GOT3 (cell line): ENCODE measurements at regions not wholly inside any gene's neighbourhood (a gene's known extent, or its start where the extent isn't known, plus 50 kb on each side); places are given as distances from the start of the nearest gene placed in this dataset.
"Not testable (repeated sequence)": the region's sequence is repeated elsewhere in the genome, so short reads cannot be mapped to it uniquely, and the experiment has no call there.

Experiments used
- DNase-seq: peaks from one replicate; lab custom pipeline; 2025; ENCODE audit warnings: mixed read lengths; lab: John Stamatoyannopoulos, UW

DNA sequence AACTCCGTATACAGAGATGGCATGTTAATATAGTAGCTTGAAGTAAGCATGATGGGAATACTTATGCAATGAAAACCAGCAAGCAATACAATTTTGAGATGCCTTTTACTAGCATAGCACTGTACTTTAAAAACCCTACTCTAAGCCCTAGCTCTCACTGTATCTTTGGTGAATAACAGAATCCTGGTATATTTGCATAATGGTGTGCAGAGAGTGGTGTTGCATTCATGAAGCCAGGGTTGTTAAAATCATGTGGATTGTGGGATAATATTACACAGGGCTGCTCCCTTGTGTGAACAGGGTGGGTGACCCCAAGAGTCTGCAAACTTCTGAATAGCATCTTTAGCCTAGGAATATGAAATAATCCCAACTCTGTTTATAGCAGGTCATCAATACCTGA lies 105.2 kb upstream of the BMP2 start:
- no peak for DNase-seq

DNA sequence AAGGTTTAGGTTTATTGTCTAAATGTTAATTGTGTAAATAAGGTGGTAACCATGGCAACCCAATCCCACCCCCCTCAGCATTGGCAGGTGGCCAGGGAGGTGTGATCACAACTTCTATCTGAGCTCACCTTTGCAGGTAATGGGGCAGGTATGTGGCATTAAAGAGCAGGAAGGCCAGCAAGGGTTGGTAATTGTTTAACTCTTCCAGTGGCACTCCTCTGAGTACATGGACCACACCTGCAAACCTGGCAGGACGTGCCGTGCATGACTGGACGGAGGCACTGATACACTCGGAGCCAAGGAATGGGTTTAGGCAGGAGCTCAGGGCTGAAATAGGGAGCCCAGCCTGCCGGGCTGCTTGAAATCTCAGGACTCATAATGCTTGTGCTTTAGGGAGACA lies 107.0 kb upstream of the BMP2 start:
- no peak for DNase-seq

DNA sequence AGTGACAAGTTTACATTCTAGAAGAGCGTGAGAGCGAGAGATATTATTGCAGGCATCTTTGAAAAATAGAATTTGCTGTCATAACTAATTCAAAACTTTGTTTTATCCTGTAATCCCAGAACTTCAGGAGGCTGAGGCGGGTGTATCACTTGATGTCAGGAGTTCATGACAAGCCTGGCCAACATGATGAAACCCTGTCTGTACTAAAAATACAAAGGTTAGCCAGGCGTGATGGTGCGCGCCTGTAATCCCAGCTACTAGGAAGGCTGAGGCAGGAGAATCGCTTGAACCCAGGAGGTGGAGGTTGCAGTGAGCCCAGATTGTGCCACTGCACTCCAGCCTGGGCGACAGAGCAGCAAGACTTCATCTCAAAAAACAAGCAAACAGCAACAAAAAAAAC lies 108.6 kb upstream of the BMP2 start:
- DNase-seq, result not testable (repeated sequence)

DNA sequence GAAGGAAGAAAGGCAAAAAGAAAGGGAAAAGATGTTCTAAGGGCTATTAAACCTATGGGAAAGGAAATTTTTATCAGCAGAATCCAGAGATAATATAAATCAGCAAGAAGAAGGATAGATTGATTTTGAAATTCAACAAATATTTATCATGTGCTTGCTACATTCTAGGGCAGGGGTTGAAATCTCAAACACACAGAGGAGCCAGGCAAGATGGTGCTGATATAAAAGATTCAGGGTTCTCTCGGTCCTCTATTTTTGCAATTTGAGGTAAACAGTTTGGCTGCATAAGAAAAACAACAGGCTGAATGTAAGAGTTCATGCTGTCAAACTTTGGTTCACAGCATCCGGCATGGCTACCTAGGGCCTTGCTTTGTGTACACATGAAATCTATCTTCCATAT lies 109.6 kb upstream of the BMP2 start:
- no peak for DNase-seq

DNA sequence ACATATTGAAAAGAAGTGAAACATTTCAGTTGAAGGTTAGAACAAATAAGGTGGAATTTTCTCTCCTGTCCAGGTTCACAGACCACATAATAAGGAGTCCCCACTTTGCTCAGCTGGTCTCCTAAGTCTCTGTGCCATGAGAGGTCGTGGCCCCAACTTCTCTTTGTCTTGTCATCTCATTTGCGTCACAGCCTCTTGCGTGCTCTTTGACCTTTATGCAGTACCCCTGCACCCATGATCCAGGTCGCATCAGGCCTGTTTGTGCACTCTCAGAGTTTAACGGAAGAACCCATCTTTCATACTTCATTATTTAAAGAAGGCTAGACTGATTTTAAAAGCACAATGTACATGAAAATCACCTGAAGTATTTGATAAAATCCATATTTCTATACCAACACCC lies 110.4 kb upstream of the BMP2 start:
- DNase-seq, result no peak

DNA sequence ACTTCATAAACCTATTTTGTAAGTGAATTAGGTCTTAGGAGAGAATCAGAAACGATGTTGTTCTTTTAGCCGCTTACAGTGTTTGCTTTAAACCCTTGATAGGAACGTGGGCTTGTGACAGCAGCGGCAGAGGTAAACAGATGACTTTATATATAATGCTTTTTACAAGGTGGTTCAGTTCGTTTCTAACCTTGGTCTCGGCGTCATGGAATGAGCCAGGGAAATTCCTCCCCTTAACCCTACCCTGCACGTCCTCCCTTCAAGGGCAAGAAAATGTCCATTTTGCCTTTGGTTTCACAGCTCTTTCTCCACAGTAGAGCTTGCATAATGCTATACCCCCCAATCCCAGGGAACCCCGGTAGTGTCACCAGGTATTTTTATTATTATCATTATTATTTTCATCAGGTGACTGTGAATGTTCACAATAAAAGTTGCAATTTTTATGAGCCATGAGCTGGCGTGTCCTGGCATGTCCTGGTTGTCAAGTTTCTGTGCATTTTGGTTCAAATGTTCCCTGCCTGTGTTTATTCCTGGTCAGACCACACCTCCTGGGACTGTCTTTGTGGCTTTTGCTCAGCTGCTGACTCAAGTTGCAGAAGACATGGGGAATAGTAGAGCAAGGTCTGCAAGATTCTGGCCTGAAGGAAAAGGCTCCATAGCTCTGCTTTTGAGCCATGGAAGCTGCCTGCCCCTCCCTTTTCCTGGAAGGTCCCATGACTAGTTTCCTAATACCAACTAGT lies 112.8 kb upstream of the BMP2 start:
- DNase-seq, result no peak

DNA sequence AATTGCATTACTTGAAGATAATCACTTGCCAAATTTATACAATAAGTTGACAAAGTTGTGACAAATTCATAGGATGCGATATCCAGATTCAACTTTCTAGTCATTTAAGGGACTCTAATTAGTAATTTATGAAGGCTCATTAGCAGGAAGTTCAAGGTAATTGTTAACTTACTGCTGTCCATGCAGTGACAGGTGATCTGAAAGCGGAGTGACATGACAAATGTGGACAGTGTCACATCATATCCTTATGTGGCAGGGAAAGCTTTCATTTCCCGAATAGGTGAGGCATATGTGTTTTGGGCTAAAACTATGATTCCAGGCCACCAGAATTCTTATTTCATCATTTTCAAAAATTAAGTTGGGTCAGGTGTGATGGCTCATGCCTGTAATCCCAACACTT lies 115.9 kb upstream of the BMP2 start:
- DNase-seq, result no peak

DNA sequence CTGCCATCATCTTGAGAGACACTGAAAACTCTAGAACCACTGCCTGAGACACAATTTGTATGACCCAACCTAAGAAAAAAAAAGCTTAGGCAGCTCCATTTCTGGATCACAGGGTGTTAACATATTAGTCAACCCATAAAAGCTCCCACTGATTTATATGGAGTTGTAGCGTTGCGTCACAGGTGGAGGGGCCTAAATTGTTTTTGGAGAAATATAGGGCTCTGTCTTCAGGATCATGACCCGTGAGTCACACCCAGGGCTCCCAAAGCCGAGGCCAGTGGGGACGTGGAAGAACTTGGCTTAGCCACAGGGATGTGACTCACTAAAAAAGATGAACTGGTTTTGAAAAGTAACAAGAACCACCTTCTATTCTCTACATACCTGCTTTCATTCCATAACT lies 116.5 kb upstream of the BMP2 start:
- DNase-seq, result peak; percentile 70

DNA sequence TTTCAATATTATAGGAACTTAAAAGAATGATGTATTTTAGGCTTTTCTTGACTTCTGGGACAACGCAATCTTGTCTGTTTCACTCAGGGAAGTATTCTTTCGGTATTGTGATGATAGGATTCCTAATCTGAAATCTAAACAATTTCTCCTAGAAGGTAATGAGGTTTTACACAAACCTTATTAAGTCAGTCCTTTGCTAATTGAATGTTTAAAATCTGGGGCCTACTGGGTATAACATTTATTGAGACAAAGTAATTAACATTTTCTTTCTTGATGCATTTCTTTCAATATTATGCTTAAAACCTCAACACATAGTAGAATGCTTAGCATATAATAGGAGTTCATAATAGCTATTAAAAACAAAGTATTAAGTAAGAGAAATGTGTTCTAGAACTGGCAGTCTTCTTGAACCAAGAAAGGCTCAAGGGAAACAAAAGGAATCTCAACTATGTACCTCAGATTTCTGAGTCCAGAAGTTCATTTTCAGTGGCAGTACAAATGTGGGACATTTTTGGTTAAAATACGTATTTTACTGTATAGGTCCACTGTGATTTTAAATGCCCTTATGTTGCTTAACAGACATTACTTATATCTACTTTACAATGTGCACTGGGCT lies 121.4 kb upstream of the BMP2 start:
- DNase-seq, result no peak

DNA sequence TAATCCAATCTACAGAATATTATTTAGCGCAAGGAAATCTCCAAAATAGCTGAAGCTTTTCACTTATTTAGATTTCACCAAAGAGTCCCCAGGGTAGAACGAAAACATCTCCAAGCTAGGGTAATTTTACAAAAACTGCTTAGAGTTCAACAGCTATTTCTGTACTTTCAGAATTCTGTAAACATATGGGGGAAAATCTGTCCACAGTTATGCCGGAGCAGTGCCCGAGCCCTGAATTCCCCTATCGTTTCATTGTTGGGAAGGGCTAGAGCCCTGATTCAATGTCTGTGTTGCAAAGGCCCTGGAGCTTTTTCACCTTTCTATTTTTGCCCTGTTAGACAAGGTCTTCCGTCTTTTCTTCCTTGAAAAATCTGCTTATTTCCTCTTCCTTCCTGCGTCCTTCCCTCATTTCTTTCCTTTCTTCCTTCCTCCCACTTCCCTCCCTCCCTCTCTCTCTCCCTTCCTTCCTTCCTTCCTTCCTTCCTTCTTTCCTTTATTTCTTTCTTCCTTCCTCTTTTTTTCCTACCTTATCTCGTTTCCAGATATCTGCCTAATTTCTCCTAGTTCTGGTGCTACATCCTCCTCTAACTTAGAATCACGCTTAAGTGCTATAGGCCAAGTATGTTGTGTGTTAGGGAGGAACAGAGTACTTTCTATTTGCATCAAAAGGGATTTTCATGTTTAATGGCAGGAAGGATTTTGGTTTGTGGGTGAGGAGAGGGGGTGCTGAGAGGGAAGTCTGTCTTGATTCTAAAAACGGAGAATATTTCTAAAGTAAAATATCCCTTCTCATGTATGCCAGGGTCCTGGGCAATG lies 122.5 kb upstream of the BMP2 start:
- DNase-seq, result no peak

DNA sequence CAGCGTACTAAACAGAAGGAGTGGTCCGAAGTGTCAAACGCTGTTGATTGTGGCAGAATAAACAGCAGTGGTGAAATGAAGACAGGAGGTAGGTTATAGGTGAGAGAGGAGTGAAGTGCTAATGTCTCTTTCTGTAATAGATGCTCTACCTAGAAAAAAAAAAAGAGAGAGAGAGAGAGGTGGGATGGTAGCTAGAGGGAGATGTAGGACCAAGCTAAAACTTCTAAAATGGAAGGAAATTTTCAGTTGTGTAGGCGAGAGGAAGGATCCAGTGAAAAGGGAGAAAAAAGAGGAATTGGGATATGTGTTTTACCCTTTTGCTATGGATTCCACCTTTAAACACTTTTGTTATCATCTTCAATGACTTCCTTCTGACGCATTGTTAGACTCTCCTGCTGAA lies 126.5 kb upstream of the BMP2 start:
- no peak for DNase-seq

DNA sequence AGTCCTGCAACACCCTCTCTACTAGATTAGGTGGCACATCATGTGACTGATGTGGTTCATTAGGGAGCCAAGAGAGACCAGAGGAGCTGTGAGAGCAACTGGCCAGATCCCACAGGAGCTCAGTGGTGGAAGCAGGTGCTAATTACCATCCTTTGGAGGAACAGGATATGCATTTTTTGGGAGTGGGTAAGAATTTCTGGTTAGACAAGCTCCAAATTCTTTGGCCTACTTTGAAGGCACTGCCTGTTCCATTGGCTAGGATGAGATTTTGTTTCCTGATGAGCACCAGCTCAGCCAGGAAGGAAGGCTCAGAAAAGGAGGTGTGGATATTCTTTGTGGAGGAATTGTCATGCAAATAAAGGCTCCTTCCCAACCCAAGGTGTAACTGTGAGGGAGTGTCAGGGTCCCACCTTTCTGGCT lies 130.3 kb upstream of the BMP2 start:
- DNase-seq, result no peak

DNA sequence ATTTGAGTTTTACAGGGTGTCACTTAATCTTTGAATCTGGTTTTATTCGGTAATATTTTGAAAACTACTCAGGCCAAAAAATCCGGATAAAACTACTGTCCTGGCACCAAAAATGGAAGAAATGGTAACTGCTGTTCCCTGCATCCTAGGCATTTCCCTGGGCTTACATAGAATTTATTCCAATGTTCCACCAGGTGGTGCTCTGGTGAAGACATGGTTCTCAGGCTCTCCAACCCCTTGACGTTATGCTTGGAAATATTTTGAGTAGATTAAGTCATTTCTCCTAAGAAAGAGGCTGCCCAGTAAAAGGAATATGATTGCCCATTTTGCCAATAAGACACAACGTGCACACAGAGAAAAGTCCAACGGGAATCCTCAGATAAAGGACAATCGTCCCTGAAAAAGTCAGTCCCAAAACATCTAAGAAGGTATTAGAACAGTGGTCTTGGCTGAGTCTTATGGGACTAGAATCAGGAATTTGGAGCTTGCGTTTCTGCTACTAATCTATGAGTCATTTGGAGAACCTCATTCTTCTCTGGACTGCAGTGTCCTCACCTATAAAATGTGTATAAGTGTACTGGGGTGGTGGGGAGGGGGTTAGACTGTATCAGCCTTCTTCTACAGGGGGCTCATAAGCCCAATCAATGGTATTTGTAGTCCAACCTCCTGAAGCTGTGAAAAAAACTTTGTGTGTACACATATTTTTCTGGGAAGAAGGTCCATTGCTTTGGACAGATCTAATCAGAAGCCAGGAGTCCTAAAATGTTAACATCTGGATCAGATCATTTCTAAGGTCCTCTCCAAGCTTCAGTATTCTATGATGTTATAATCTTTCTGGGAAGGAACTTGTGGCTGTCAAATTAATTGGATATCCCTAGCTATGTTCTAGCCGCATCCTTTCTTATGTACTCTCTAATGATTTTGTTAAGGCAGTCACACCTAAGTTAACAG lies 131.0 kb upstream of the BMP2 start:
- DNase-seq, result no peak

DNA sequence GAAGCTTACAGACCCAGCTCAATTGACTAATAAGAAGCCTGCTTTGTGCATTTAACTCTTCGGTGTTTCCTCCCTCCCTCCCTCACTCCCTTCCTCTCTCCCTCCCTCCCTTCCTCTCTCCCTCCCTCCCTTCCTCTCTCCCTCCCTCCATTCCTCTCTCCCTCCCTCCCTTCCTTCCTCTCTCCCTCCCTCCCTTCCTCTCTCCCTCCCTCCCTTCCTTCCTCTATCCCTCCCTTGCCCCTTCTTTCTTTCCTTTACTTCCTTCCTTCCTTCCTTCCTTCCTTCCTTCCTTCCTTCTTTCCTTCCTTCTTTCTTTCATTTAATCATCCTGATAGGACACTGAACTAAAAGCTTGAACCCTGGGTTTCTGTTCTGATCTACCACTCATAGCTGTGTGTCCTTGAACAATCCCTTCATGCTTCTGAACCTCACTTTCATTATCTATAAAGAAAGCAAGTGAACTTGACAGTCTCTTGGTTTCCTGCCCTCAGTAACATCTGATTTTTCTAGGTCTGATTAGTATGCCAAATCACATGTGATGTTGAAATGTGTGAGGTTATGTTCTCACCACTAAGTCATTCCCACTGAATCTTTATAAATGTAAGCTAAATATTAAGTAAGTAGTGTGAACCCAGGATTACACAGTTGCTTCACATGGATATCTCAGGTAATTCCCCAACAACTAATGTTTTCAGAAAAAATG lies 132.3 kb upstream of the BMP2 start:
- no peak for DNase-seq

DNA sequence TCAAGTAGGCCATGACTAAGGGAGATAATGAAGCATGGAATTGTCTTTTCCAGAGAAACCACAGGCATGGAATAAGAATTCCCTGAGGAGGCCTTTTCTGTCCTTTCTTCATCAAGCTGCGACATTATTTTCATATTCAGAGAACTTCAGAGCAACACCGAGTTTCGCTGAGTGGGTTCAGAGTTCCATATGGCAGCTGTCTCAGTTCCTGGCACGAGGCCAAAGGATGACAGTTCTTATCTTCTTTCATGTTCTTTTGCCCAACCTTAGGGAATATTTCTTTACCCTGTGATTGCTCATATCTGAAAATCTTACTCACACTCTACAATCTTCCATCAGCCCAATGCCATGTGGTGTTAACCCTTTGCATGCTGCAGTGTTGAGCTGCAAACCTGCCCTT lies 135.3 kb upstream of the BMP2 start:
- DNase-seq, result peak; percentile 23

DNA sequence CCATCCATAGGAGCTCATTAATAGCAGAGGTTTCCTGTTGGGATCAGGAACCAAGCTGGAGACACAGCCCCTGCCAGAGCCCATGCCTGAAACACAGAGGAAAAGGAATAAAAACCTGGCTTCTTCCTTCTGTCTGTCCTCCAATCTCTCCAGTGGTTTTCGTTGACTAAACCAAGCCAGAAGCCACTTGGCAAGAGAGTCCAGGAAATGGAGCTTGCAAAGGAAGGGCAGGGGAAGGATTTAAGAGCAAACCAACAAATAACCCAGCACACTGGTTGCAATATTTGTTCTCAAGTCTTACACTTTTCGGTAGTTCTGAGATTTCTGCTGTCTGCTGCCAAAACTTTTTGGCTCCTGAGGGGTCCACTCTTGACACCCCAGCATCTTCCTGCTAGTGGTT lies 137.0 kb upstream of the BMP2 start:
- no peak for DNase-seq

DNA sequence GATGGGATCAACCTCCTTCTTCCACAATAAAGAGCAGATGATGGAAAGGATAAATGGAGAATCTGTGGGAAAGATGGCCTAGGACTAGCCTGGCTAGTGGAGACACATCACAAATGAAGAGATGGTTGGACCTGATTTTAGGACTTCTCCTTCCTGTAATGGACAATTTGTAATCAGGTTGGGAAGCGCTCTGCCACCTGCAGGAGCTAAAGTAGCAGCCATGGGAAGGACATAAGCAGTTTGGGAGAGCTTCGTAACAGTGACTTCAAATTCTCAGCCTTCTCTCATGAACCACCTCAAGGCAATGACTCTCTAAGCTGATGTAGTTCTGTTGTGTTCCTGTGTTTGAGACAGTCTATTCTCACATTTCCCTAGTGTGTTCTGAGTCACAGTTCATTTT lies 137.9 kb upstream of the BMP2 start:
- no peak for DNase-seq

DNA sequence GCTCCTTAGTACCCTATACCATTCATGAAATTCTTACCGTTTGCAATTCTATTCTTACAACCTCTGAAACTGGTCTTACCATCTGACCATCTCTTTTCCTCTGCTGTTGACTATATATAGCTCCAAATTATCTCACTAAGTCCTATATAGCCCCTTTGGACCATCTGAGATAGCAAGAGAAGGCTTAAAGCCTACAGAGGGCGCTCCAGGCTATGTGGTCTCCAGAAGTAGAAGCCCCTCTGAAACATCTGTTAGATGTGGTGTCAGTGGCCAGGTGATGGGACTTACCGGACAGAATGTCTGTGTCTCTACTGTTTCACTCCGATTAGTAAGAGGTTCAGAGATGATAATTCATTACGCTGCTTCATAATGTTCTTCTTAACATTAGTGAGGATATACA lies 140.7 kb upstream of the BMP2 start:
- no peak for DNase-seq

DNA sequence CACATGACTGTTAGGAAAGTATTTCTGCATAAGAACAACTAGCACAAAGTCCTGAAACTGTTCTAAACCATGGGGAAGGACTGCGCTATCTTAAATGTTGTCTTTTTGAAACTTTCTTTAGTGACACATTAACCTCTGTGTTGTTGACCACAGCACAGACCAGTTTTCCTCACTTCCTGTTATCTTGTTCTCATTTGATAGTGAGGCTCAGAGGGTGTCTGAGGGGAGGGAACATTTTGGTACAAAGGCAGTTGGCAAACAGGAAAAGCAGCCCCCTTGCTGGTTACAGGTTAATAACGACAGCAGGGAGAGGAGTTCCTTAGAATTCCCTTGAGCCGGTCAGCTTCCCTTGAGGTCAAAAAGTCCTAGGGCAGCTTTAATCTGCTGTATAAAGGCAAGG lies 143.5 kb upstream of the BMP2 start:
- no peak for DNase-seq

DNA sequence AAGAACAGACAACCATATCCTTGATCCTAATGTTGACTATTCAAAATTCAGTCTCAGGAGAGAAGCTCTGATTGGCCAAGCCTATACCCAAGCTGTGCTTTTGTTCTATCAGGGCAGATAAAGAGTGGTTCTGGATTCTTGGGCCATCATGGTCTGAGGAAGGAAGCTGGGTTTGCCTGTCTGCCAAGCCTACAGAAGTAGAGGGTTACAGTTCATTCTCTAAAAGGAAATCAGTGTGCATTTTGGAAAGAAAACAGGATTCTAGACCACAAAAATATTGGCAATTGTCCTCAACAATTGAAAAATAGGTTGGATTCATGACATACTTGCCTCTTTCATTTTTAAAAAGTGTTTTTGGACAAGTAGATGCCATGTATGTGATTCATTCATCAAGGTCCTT lies 145.4 kb upstream of the BMP2 start:
- DNase-seq, result no peak

DNA sequence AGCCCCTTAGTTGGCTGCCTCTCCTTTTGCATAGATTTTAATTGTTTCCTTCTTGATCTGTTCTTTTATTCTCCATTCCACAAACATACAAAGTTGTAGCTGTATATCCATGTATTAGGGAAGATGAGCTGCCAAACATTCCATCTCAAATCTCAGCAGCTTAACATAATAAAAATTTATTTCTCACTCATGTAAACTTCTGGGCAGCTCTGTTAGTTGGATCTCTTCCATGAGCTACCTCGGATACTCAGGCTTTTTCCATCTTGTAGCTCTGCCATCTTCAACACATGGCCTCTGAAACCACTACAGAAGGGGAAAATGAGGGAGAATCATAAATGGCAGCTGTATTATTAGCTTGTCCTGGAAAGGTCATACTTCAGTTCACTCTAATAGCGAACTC lies 149.4 kb upstream of the BMP2 start:
- DNase-seq, result no peak
